Neutrophil (primary cell): ENCODE measurements at regions not wholly inside any gene's neighbourhood (a gene's known extent, or its start where the extent isn't known, plus 50 kb on each side); places are given as distances from the start of the nearest gene placed in this dataset.

Source experiments
- H3K27ac ChIP-seq: fragments of 200-600 bp; sonication (generic); 2 replicates; pipeline ENCODE4 v1.5.1; 2016; ENCODE audit warnings: mild to moderate bottlenecking, moderate library complexity
- H3K27me3 ChIP-seq: fragments of 200-600 bp; sonication (generic); 2 replicates; pipeline ENCODE4 v1.6.0; 2016; ENCODE audit warnings: mild to moderate bottlenecking
- H3K36me3 ChIP-seq: fragments of 200-600 bp; sonication (generic); 2 replicates; pipeline ENCODE4 v1.5.1; 2017
- H3K4me1 ChIP-seq, 2 experiments: fragments of 200-600 bp in 1 of 2; sonication (generic) in 1 of 2; 1 replicate in 1 of 2; 2 replicates in 1 of 2; pipeline versions ENCODE4 v1.5.1 to v1.6.1; 2013 to 2016; ENCODE audit warnings: low read depth in 1 of 2, low read length in 1 of 2, mild to moderate bottlenecking in 1 of 2, moderate library complexity in 1 of 2; ENCODE audit not compliant: control insufficient read depth in 1 of 2, insufficient read depth in 1 of 2
- H3K4me3 ChIP-seq, 2 experiments: fragments of 200-600 bp in 1 of 2; sonication (generic) in 1 of 2; 1 replicate in 1 of 2; 2 replicates in 1 of 2; pipeline ENCODE4 v1.5.1; 2013 to 2016; ENCODE audit warnings: low read depth in 1 of 2, low read length in 1 of 2, mild to moderate bottlenecking in 1 of 2, moderate library complexity in 1 of 2
- H3K9me3 ChIP-seq: fragments of 200-600 bp; sonication (generic); 2 replicates; pipeline ENCODE4 v1.5.1; 2016
- TF ChIP-seq, protein P1 (sequence below): fragments of 200-600 bp; sonication (generic); IDR thresholded peaks from 2 replicates; pipeline ENCODE4 v1.5.1; 2016; ENCODE audit warnings: antibody characterized with exemption

- no peaks in the 10 kb centered on the region for H3K4me1 ChIP-seq
- no peaks in the 10 kb centered on the region for H3K36me3 ChIP-seq
- H3K27ac ChIP-seq, result no peak overlapping the region
- no peaks in the 10 kb centered on the region for H3K9me3 ChIP-seq
- H3K27me3 ChIP-seq, result no peaks in the 10 kb centered on the region
- TF ChIP-seq, protein P1, sequence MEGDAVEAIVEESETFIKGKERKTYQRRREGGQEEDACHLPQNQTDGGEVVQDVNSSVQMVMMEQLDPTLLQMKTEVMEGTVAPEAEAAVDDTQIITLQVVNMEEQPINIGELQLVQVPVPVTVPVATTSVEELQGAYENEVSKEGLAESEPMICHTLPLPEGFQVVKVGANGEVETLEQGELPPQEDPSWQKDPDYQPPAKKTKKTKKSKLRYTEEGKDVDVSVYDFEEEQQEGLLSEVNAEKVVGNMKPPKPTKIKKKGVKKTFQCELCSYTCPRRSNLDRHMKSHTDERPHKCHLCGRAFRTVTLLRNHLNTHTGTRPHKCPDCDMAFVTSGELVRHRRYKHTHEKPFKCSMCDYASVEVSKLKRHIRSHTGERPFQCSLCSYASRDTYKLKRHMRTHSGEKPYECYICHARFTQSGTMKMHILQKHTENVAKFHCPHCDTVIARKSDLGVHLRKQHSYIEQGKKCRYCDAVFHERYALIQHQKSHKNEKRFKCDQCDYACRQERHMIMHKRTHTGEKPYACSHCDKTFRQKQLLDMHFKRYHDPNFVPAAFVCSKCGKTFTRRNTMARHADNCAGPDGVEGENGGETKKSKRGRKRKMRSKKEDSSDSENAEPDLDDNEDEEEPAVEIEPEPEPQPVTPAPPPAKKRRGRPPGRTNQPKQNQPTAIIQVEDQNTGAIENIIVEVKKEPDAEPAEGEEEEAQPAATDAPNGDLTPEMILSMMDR, result no peak
- no peak overlapping the region for H3K4me3 ChIP-seq
Measured at GRCh38 chr11:25415793-25416192, 916.1 kb upstream of the ANO3 start.

- TF ChIP-seq, protein P1, result no peak
- H3K9me3 ChIP-seq, result no peaks in the 10 kb centered on the region
- H3K27me3 ChIP-seq, result no peaks in the 10 kb centered on the region
- no peak overlapping the region for H3K27ac ChIP-seq
- no peaks in the 10 kb centered on the region for H3K36me3 ChIP-seq
- no peak overlapping the region for H3K4me3 ChIP-seq
- no peaks in the 10 kb centered on the region for H3K4me1 ChIP-seq
Measured at GRCh38 chr11:25423436-25424199, 908.3 kb upstream of the ANO3 start.

DNA sequence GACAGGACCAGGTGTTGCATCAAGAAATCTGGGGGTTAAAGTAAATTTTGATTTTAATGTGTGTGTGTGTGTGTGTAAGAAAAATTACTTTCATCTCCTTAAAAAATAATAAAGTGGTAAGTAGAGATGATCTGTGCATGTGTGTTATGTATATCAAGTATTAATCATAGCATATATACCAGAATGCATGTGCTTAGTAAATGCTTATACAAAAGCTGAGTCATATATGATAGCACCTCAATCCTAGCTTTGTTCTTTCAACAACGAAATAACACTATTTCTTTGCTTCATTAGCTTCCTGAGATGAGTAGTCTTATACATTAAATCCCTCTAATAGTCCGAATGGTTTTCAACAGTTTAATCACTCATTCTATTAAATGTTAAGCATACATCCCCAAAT lies 899.6 kb upstream of the ANO3 start:
- no peaks in the 10 kb centered on the region for H3K4me1 ChIP-seq
- TF ChIP-seq, protein P1, result no peak
- no peaks in the 10 kb centered on the region for H3K27me3 ChIP-seq
- no peaks in the 10 kb centered on the region for H3K9me3 ChIP-seq
- H3K4me3 ChIP-seq, result no peak overlapping the region
- no peaks in the 10 kb centered on the region for H3K36me3 ChIP-seq
- no peak overlapping the region for H3K27ac ChIP-seq

GRCh38 chr11:25435197-25435596 lies 896.7 kb upstream of the ANO3 start:
- Histone ChIP-seq H3K27me3 (no peaks in the 10 kb centered on the region), H3K36me3 (no peaks in the 10 kb centered on the region), H3K9me3 (no peaks in the 10 kb centered on the region), H3K27ac (no peak overlapping the region), H3K4me1 (no peaks in the 10 kb centered on the region), H3K4me3 (no peak overlapping the region)
- TF ChIP-seq, protein P1, result no peak

- TF ChIP-seq, protein P1, result no peak
- H3K27ac ChIP-seq, result no peak overlapping the region
Measured at GRCh38 chr11:25436326-25436725, 895.6 kb upstream of the ANO3 start.

More at GRCh38 chr11:25436326-25436725, 895.6 kb upstream of the ANO3 start:
- Histone ChIP-seq H3K27me3 (no peaks in the 10 kb centered on the region), H3K36me3 (no peaks in the 10 kb centered on the region), H3K4me1 (no peaks in the 10 kb centered on the region), H3K4me3 (no peak overlapping the region), H3K9me3 (no peaks in the 10 kb centered on the region)
